B cell (primary cell): ENCODE measurements at regions not wholly inside any gene's neighbourhood (a gene's known extent, or its start where the extent isn't known, plus 50 kb on each side); places are given as distances from the start of the nearest gene placed in this dataset.

Experiments
- ATAC-seq: fragments of 200-7000 bp; cut with Tn5 transposase; one replicate; pipeline ENCODE4 v1.10.0; 2021; ENCODE audit warnings: low read depth, mild to moderate bottlenecking, moderate number of reproducible peaks, moderate library complexity
- CTCF ChIA-PET: fragments of 350-600 bp; sonication (Branson Sonifier 250); formaldehyde crosslinking; loops from one replicate; lab custom pipeline; 2021; ENCODE audit warnings: antibody characterized with exemption, inconsistent platforms; lab: Charles Lee
- POLR2A ChIA-PET: fragments of 350-600 bp; sonication (Branson Sonifier 250); formaldehyde crosslinking; loops from one replicate; lab custom pipeline; 2021; ENCODE audit warnings: antibody characterized with exemption; lab: Charles Lee
- DNase-seq: peaks from one replicate; pipeline ENCODE4 v3.0.0; 2013
- H2AFZ ChIP-seq: 2 replicates; pipeline ENCODE4 v1.6.1; 2012; ENCODE audit warnings: mild to moderate bottlenecking, low read depth, low read length; ENCODE audit not compliant: insufficient read depth, poor library complexity, severe bottlenecking
- H3K27ac ChIP-seq, 2 donors: 1 replicate in 1 of 2; 2 replicates in 1 of 2; pipeline ENCODE4 v1.5.1; 2012 to 2013; ENCODE audit warnings: low read length in 2 of 2, mild to moderate bottlenecking in 2 of 2, moderate library complexity in 1 of 2
- H3K27me3 ChIP-seq, 4 experiments: fragments of 200-600 bp in 1 of 4; sonication (generic) in 1 of 4; replicated peaks in 1 of 4; 1 replicate in 2 of 4; 2 replicates in 2 of 4; pipeline versions ENCODE4 v1.6.1 to v1.7.0; 2013 to 2016; ENCODE audit warnings: low read length in 3 of 4, mild to moderate bottlenecking in 2 of 4, mixed read lengths in 1 of 4, moderate library complexity in 1 of 4; ENCODE audit not compliant: insufficient read depth in 4 of 4, control insufficient read depth in 3 of 4; ENCODE audit errors: control extremely low read depth in 1 of 4
- H3K36me3 ChIP-seq, 2 experiments: replicated peaks in 1 of 2; 1 replicate in 1 of 2; 2 replicates in 1 of 2; pipeline versions ENCODE4 v1.6.1 to v1.7.1; 2013; ENCODE audit warnings: low read length in 1 of 2; ENCODE audit not compliant: insufficient read depth in 2 of 2, control insufficient read depth in 1 of 2; ENCODE audit errors: control extremely low read depth in 1 of 2, extremely low read depth in 1 of 2
- H3K4me1 ChIP-seq, 2 donors: fragments of 200-600 bp in 1 of 2; sonication (generic) in 1 of 2; 1 replicate in 1 of 2; 2 replicates in 1 of 2; pipeline versions ENCODE4 v1.5.1 to v1.6.1; 2013 to 2017; ENCODE audit warnings: low read length in 2 of 2; ENCODE audit not compliant: control insufficient read depth in 2 of 2, insufficient read depth in 2 of 2
- H3K4me2 ChIP-seq: replicated peaks from 2 replicates; pipeline ENCODE3; 2012; ENCODE audit warnings: mild to moderate bottlenecking, low read depth, low read length; ENCODE audit not compliant: poor library complexity, severe bottlenecking
- H3K4me3 ChIP-seq, 5 experiments: fragments of 200-600 bp in 1 of 5; sonication (generic) in 1 of 5; 1 replicate in 3 of 5; 2 replicates in 2 of 5; pipeline versions ENCODE4 v1.5.1 to v1.7.0; 2011 to 2016; ENCODE audit warnings: low read length in 4 of 5, mild to moderate bottlenecking in 4 of 5, low read depth in 2 of 5, control low read depth in 1 of 5, moderate library complexity in 1 of 5; ENCODE audit not compliant: insufficient read depth in 1 of 5; ENCODE audit errors: control extremely low read depth in 1 of 5, extremely low read depth in 1 of 5
- H3K79me2 ChIP-seq: fragments of 200-600 bp; sonication (generic); one replicate; pipeline ENCODE4 v1.6.0; 2016; ENCODE audit warnings: low read length; ENCODE audit not compliant: control insufficient read depth, insufficient read depth
- H3K9ac ChIP-seq: fragments of 200-600 bp; sonication (generic); 2 replicates; pipeline ENCODE4 v1.6.1; 2017; ENCODE audit warnings: mild to moderate bottlenecking, low read length, moderate library complexity
- H3K9me3 ChIP-seq, 3 donors: one replicate each; pipeline versions ENCODE4 v1.6.1 to v1.7.1; 2013; ENCODE audit warnings: low read length in 2 of 3; ENCODE audit not compliant: control insufficient read depth in 2 of 3, insufficient read depth in 1 of 3; ENCODE audit errors: control extremely low read depth in 1 of 3
- H4K20me1 ChIP-seq: 2 replicates; pipeline ENCODE4 v1.6.0; 2012; ENCODE audit warnings: mild to moderate bottlenecking, low read length; ENCODE audit not compliant: insufficient read depth, control insufficient read depth, poor library complexity, severe bottlenecking
- H3K27ac Mint-ChIP-seq: one replicate; pipeline ENCODE4 v1.8.0; 2021; ENCODE audit warnings: mixed read lengths
- H3K27me3 Mint-ChIP-seq: one replicate; pipeline ENCODE4 v1.8.0; 2021; ENCODE audit warnings: mixed read lengths
- H3K4me1 Mint-ChIP-seq: one replicate; pipeline ENCODE4 v1.8.0; 2021; ENCODE audit warnings: mixed read lengths
- H3K4me3 Mint-ChIP-seq: one replicate; pipeline ENCODE4 v1.8.0; 2021; ENCODE audit warnings: mixed read lengths
- H3K9me3 Mint-ChIP-seq: one replicate; pipeline ENCODE4 v1.8.0; 2022; ENCODE audit warnings: mixed read lengths; ENCODE audit not compliant: insufficient read depth
- CTCF ChIP-seq: fragments of 200-600 bp; IDR thresholded peaks from one replicate; pipeline ENCODE4 v1.8.0; 2022; ENCODE audit warnings: antibody characterized with exemption, mild to moderate bottlenecking
- EZH2 ChIP-seq: IDR thresholded peaks from 2 replicates; pipeline ENCODE4 v1.6.1; 2012; ENCODE audit warnings: borderline replicate concordance, low read depth, mild to moderate bottlenecking, moderate library complexity, low read length; ENCODE audit not compliant: insufficient read depth, poor library complexity, severe bottlenecking
- WGBS: methylation state at CpG from one replicate; pipeline ENCODE4 v1.1.5; 2013; ENCODE audit warnings: missing lambda C conversion rate; ENCODE audit not compliant: insufficient coverage; 5-methylcytosine and 5-hydroxymethylcytosine counted together
- intact Hi-C: fragments of 100-400 bp; cut with micrococcal nuclease; formaldehyde crosslinking; loops from one replicate; pipeline ENCODE4 v1.10.0; 2022

GRCh38 chr10:131588704-131589220 is 277.2 kb upstream of the TCERG1L start:
- Histone ChIP-seq H3K27ac (no peak overlapping the region), H3K9ac (no peak overlapping the region), H4K20me1 (no peaks in the 10 kb centered on the region), H3K4me1 (no peaks in the 10 kb centered on the region), H3K79me2 (no peaks in the 10 kb centered on the region), H3K4me2 (no peak overlapping the region), H3K9me3 (peaks cover 0 to 25% (median 0%) of the 10 kb centered on the region in 3 donors), H3K4me3 (no peak overlapping the region), H3K36me3 (no peaks in the 10 kb centered on the region), H3K27me3 (no peaks in the 10 kb centered on the region), H2AFZ (no peak overlapping the region)
- 83% methylated on average over 9 of the region's 11 CpGs for WGBS
- no peak for TF ChIP-seq EZH2
- TF ChIP-seq CTCF: no peak
- Mint-ChIP-seq H3K4me1 (no peaks in the 10 kb centered on the region), H3K4me3 (no peak overlapping the region), H3K27me3 (no peaks in the 10 kb centered on the region), H3K27ac (no peak overlapping the region), H3K9me3 (no peaks in the 10 kb centered on the region)
- ChIA-PET CTCF (no interaction called here), POLR2A (no interaction called here)
- intact Hi-C loops: no loop called here
- DNase-seq (no peak), ATAC-seq (no peak)

- H3K36me3 ChIP-seq: no peaks in the 10 kb centered on the region
- 67% methylated on average over 1 of the region's 1 CpG for WGBS
- Mint-ChIP-seq H3K4me1 (no peaks in the 10 kb centered on the region), H3K27ac (no peak overlapping the region), H3K4me3 (no peak overlapping the region), H3K27me3 (no peaks in the 10 kb centered on the region), H3K9me3 (no peaks in the 10 kb centered on the region)
- no peak overlapping the region for H3K4me3 ChIP-seq
- POLR2A ChIA-PET: no interaction called here
- H3K4me1 ChIP-seq: no peaks in the 10 kb centered on the region
- no peaks in the 10 kb centered on the region for H3K27me3 ChIP-seq
- CTCF ChIA-PET: no interaction called here
- H3K9me3 ChIP-seq: peaks cover 0 to 25% (median 0%) of the 10 kb centered on the region in 3 donors
- no peak overlapping the region for H3K27ac ChIP-seq
- H2AFZ ChIP-seq: no peak overlapping the region
- TF ChIP-seq EZH2 (no peak), CTCF (no peak)
- no peak for DNase-seq
- no peak for ATAC-seq
- no peak overlapping the region for H3K9ac ChIP-seq
- H3K4me2 ChIP-seq: no peak overlapping the region
- intact Hi-C loops: no loop called here
- H3K79me2 ChIP-seq: no peaks in the 10 kb centered on the region
- no peaks in the 10 kb centered on the region for H4K20me1 ChIP-seq
Observed at GRCh38 chr10:131590567-131590966, 279.0 kb upstream of the TCERG1L start.
